Epithelial cell of proximal tubule (primary cell): ENCODE measurements at regions not wholly inside any gene's neighbourhood (a gene's known extent, or its start where the extent isn't known, plus 50 kb on each side); places are given as distances from the start of the nearest gene placed in this dataset.

Experiments used
- DNase-seq: peaks from one replicate; pipeline ENCODE4 v3.0.0-alpha.2; 2011; ENCODE audit warnings: low read depth
- H3K4me3 ChIP-seq: 2 replicates; pipeline ENCODE4 v1.5.1; 2011; ENCODE audit warnings: low read depth, mild to moderate bottlenecking, low read length
- TF ChIP-seq, protein P1 (sequence below): conservative IDR thresholded peaks from 2 replicates; pipeline ENCODE4 v1.5.1; 2012; ENCODE audit warnings: low read depth, mild to moderate bottlenecking, low read length

DNA sequence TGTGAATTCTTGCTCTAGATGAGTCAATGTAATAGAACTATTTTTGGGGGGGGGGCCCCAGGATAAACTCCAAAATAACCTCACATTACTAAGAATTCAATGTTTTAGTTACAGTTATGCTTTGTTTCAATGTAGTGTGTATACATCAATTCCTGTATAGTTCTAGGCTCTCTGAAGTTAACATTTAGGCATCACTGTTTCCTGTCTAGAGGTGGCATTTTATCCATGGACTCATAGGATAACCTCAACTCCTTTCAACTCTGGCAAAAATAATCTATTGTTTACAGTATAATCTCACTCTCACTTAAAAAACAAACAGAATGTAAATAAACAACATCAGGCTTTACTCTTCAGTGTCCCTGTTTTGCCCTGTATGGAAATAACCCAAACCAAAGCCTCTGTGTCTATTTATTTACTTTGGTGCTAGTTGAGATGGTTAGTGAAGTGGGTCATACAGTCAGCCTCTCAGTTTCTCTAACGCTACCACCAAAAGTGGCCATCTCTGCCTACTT is 79.3 kb upstream of the MMADHC start:
- TF ChIP-seq, protein P1, sequence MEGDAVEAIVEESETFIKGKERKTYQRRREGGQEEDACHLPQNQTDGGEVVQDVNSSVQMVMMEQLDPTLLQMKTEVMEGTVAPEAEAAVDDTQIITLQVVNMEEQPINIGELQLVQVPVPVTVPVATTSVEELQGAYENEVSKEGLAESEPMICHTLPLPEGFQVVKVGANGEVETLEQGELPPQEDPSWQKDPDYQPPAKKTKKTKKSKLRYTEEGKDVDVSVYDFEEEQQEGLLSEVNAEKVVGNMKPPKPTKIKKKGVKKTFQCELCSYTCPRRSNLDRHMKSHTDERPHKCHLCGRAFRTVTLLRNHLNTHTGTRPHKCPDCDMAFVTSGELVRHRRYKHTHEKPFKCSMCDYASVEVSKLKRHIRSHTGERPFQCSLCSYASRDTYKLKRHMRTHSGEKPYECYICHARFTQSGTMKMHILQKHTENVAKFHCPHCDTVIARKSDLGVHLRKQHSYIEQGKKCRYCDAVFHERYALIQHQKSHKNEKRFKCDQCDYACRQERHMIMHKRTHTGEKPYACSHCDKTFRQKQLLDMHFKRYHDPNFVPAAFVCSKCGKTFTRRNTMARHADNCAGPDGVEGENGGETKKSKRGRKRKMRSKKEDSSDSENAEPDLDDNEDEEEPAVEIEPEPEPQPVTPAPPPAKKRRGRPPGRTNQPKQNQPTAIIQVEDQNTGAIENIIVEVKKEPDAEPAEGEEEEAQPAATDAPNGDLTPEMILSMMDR, result no peak
- DNase-seq, result no peak
- H3K4me3 ChIP-seq, result no peak overlapping the region

DNA sequence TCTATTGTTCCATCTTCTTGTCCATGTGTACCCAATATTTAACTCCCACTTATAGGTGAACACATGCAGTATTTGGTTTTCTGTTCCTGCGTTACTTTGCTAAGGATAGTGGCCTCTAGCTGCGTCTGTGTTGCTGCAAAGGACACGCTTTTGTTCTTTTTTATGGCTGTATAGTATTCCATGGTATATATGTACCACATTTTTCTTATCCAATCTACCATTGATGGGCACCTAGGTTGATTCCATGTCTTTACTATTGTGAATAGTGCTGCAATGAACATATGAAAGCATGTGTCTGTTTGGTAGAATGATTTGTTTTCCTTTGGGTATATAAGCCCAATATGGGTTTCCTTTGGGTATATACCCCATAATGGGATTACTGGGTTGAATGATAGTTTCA is 77.3 kb upstream of the MMADHC start:
- TF ChIP-seq, protein P1, result no peak
- DNase-seq, result no peak
- H3K4me3 ChIP-seq, result no peak overlapping the region

DNA sequence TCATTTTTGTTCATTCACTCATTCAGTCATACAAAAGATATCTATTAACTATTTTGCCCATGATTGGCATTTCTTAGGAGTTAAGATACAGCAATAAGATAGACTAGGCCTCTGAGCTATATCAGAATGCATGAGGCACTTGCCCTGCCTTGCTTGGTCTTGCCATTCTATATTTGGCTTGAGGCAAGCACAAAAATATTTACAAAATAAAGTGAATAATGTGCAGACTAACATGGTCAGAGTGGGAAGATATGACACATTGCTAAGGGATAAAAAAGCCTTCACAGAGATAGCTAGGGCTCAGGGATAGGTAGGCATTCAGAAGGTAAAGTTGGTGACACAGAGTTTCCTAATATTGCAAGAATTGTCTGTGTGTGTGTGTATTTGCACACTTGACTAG is 75.0 kb upstream of the MMADHC start:
- TF ChIP-seq, protein P1, result no peak
- no peak overlapping the region for H3K4me3 ChIP-seq
- no peak for DNase-seq

DNA sequence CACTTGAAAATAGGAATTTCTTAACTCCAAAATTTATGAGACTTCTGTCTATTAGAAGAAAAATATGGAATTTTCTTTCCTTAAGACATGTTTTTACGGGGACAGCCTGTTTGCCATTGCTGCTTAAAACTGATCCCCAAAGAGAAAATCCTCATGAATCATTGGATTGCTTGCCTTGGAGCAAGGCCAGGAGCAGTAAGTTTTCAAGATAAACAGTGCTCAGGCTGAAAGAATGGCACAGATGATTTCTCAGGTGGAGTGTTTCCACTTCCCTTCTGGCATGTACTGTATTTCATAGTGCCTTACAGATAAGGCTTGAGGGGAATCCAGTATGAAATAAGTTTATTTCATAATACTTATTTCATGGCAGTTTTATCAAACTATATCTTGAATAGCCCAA is 74.3 kb upstream of the MMADHC start:
- H3K4me3 ChIP-seq, result no peak overlapping the region
- DNase-seq, result peak; percentile 57
- TF ChIP-seq, protein P1, result no peak

DNA sequence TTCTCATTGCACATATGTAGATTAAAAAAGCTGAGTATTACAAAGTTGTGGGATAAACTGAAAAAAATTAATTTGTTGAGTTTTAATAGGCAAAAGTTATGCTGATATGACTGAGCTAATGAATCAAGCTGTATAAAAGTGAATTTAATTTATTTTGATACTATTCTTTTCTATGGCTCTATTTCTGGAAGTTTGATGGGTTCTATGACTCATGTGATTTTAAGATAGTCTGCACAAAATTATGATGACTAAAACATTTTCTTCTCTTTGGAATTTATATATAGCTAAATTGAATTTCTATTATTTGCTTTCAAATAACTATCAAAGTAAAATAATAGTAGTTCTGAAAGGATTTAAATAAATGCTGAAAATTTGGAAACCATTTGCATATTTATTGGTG is 71.0 kb upstream of the MMADHC start:
- TF ChIP-seq, protein P1, result no peak
- DNase-seq, result no peak

DNA sequence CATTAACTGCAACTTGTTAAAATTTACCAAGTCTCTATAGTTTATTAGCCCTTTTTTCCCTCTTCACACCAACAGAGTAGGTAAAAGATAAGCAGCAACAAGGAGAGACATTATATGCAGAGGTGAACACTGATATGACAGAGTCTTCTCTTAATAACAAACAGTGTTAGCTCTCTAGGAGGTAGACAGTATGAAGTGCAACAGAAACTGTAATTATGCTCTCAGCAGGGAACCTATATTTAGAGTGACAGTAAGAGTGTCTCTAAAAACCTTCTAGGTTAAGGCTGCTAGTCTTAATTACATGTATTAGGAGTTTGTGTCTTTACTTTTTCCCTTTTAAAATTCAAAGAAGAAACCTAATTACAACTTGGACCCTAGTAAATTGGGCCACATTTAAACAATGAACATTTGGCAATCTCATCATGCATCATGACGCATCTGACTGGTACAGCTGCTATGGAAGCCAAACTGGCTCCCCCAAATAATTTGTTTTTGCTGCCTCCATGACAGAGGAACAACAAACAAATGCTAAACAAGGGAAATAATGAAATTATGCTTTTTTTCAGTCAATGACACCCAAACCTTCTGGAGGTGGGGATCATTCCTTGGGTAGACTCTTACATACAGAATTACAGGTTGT is 69.9 kb upstream of the MMADHC start:
- TF ChIP-seq, protein P1, result no peak

More for the DNA sequence above, 71.0 kb upstream of the MMADHC start:
- H3K4me3 ChIP-seq, result no peak overlapping the region

DNA sequence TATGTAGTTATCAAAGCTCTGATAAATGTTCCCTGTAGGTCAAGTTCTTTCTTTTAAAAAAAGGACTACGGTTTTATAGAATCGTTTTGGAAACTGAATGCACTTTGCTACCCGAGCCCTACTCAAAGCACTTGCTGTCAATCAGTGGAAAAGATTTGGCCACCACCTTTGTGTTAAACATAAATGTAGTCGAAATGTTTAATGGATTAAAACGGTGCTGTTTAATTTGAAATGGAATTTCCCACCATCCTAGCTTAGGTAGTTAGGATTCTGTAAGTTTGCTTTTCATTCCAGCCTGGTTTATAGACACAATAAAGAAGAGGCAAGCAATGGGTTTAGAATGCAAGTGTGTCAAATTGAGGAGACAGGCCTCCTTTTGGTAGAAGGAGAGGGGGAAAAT is 69.4 kb upstream of the MMADHC start:
- TF ChIP-seq, protein P1, result no peak
- no peak for DNase-seq
- no peak overlapping the region for H3K4me3 ChIP-seq

More for the DNA sequence above, 69.9 kb upstream of the MMADHC start:
- no peak overlapping the region for H3K4me3 ChIP-seq
- DNase-seq, result no peak
